ENCODE measurements at regions not wholly inside any gene's neighbourhood (a gene's known extent, or its start where the extent isn't known, plus 50 kb on each side); places are given as distances from the start of the nearest gene placed in this dataset.

- no peak for TF ChIP-seq USF1 (IDR thresholded peaks at IDR 0.05; ENCODE audit: borderline replicate concordance, low read depth)
- TF ChIP-seq NFIC (IDR thresholded peaks at IDR 0.05; ENCODE audit: borderline replicate concordance) = no peak
- no peak for TF ChIP-seq FOXM1 (IDR thresholded peaks at IDR 0.05; ENCODE audit: low read depth)
- TF ChIP-seq RCOR1 (IDR thresholded peaks at IDR 0.05; ENCODE audit: low read length) = no peak
- no peak for TF ChIP-seq RXRA (IDR thresholded peaks at IDR 0.05; ENCODE audit: borderline replicate concordance, low read depth)
Observed at GRCh38 chr15:27693280-27693679, 405.8 kb downstream of the OCA2 start (continued).

GRCh38 chr15:27692438-27692837 is 406.7 kb downstream of the OCA2 start:
- Histone ChIP-seq H3K4me3 (ENCODE audit: low read depth in 2 of 2, low read length in 1 of 2) (no peak overlapping the region), H3K27ac (ENCODE audit: low read depth in 2 of 2, low read length in 1 of 2) (no peak overlapping the region), H3F3A (replicated peaks; ENCODE audit: insufficient read depth) (no peaks in the 10 kb centered on the region), H3K9me2 (no peaks in the 10 kb centered on the region), H3K36me3 (replicated peaks in 1 of 2; ENCODE audit: control insufficient read depth in 1 of 2, insufficient read depth in 2 of 2, low read length in 1 of 2) (no peaks in the 10 kb centered on the region), H3K4me1 (ENCODE audit: control insufficient read depth in 1 of 2, insufficient read depth in 2 of 2, low read depth in 1 of 2, low read length in 1 of 2) (no peaks in the 10 kb centered on the region), H4K20me1 (ENCODE audit: insufficient read depth) (no peaks in the 10 kb centered on the region), H3K27me3 (ENCODE audit: insufficient read depth) (no peaks in the 10 kb centered on the region), H3K9me3 (no peaks in the 10 kb centered on the region), H3K4me2 (no peak overlapping the region), H2AFZ (ENCODE audit: low read depth) (no peak overlapping the region), H3K79me2 (ENCODE audit: insufficient read depth) (no peaks in the 10 kb centered on the region), H3K9ac (no peak overlapping the region)
- DNase-seq = no peak
- ChIA-PET CTCF (interaction anchor here (1.5 to 2.1 kb wide), 3 partner anchors 10 to 329 kb away, joined by 3 to 5 read pairs (median 3); no protein-coding TSS in a partner anchor), POLR2A (interaction anchor here (0.6 kb wide), 1 partner anchor 333 kb away, joined by 3 read pairs; no protein-coding TSS in a partner anchor)
- 45% methylated on average over 5 of the region's 5 CpGs for WGBS (ENCODE audit: low lambda C conversion rate)
- TF ChIP-seq GATA2 (CRISPR knock-in tag; IDR thresholded peaks at IDR 0.05) = no peak

GRCh38 chr15:27690290-27690689 is 408.8 kb downstream of the OCA2 start:
- DNase-seq = no peak
- WGBS (ENCODE audit: low lambda C conversion rate) = 18% methylated on average over 3 of the region's 5 CpGs

GRCh38 chr15:27686971-27687370 is 412.1 kb downstream of the OCA2 start:
- Histone ChIP-seq H3F3A (replicated peaks; ENCODE audit: insufficient read depth) (no peaks in the 10 kb centered on the region), H3K27ac (ENCODE audit: low read depth in 2 of 2, low read length in 1 of 2) (no peak overlapping the region), H3K9me3 (no peaks in the 10 kb centered on the region), H3K4me2 (no peak overlapping the region), H3K4me3 (ENCODE audit: low read depth in 2 of 2, low read length in 1 of 2) (no peak overlapping the region), H3K9ac (no peak overlapping the region), H4K20me1 (ENCODE audit: insufficient read depth) (no peaks in the 10 kb centered on the region), H3K27me3 (ENCODE audit: insufficient read depth) (no peaks in the 10 kb centered on the region), H3K79me2 (ENCODE audit: insufficient read depth) (no peaks in the 10 kb centered on the region), H3K4me1 (ENCODE audit: control insufficient read depth in 1 of 2, insufficient read depth in 2 of 2, low read depth in 1 of 2, low read length in 1 of 2) (no peaks in the 10 kb centered on the region), H3K36me3 (replicated peaks in 1 of 2; ENCODE audit: control insufficient read depth in 1 of 2, insufficient read depth in 2 of 2, low read length in 1 of 2) (no peaks in the 10 kb centered on the region), H3K9me2 (no peaks in the 10 kb centered on the region), H2AFZ (ENCODE audit: low read depth) (no peak overlapping the region)
- ChIA-PET CTCF (interaction anchor here (1.0 to 1.4 kb wide), 2 partner anchors 328 to 796 kb away, joined by 3 to 4 read pairs; no protein-coding TSS in a partner anchor), POLR2A (no interaction called here)
- WGBS (ENCODE audit: low lambda C conversion rate) = 30% methylated on average over 3 of the region's 7 CpGs
- no peak for DNase-seq
- TF ChIP-seq REST (IDR thresholded peaks at IDR 0.05; ENCODE audit: low read depth, low read length) (no peak), PBX3 (IDR thresholded peaks at IDR 0.05) (no peak), GABPA (IDR thresholded peaks at IDR 0.05; ENCODE audit: low read depth) (no peak), FOXJ3 (CRISPR knock-in tag; IDR thresholded peaks at IDR 0.05) (no peak), SIN3A (IDR thresholded peaks at IDR 0.05; ENCODE audit: borderline replicate concordance, low read depth, low read length) (no peak), CTCF (IDR thresholded peaks at IDR 0.05) (no peak)

More at GRCh38 chr15:27690290-27690689, 408.8 kb downstream of the OCA2 start:
- H2AFZ ChIP-seq (ENCODE audit: low read depth) = no peak overlapping the region
- no peaks in the 10 kb centered on the region for H3K36me3 ChIP-seq (replicated peaks in 1 of 2; ENCODE audit: control insufficient read depth in 1 of 2, insufficient read depth in 2 of 2, low read length in 1 of 2)
- H3K4me1 ChIP-seq (ENCODE audit: control insufficient read depth in 1 of 2, insufficient read depth in 2 of 2, low read depth in 1 of 2, low read length in 1 of 2) = no peaks in the 10 kb centered on the region
- H3K4me3 ChIP-seq (ENCODE audit: low read depth in 2 of 2, low read length in 1 of 2) = no peak overlapping the region
- no peak overlapping the region for H3K9ac ChIP-seq
- H3K4me2 ChIP-seq = no peak overlapping the region
- no peak overlapping the region for H3K27ac ChIP-seq (ENCODE audit: low read depth in 2 of 2, low read length in 1 of 2)
- POLR2A ChIA-PET = no interaction called here
- no peaks in the 10 kb centered on the region for H3K9me2 ChIP-seq
- CTCF ChIA-PET = no interaction called here
- TF ChIP-seq GATA2 (CRISPR knock-in tag; IDR thresholded peaks at IDR 0.05) = no peak
- TF ChIP-seq TAF1 (IDR thresholded peaks at IDR 0.05; ENCODE audit: borderline replicate concordance, low read depth, low read length) = no peak
- TF ChIP-seq FOXM1 (IDR thresholded peaks at IDR 0.05; ENCODE audit: low read depth) = no peak
- no peaks in the 10 kb centered on the region for H3K27me3 ChIP-seq (ENCODE audit: insufficient read depth)
- no peaks in the 10 kb centered on the region for H3F3A ChIP-seq (replicated peaks; ENCODE audit: insufficient read depth)
- H3K9me3 ChIP-seq = no peaks in the 10 kb centered on the region
- H3K79me2 ChIP-seq (ENCODE audit: insufficient read depth) = no peaks in the 10 kb centered on the region
- no peaks in the 10 kb centered on the region for H4K20me1 ChIP-seq (ENCODE audit: insufficient read depth)
